Left ventricle myocardium inferior (tissue), 1 donor: ENCODE measurements at regions not wholly inside any gene's neighbourhood (a gene's known extent, or its start where the extent isn't known, plus 50 kb on each side); places are given as distances from the start of the nearest gene placed in this dataset.

Source experiments
- DNase-seq: peaks from one replicate; pipeline ENCODE4 v3.0.0-alpha.2; 2020
- H3K27ac ChIP-seq: fragments of 200-600 bp; replicated peaks from 2 replicates; pipeline ENCODE4 v1.8.0; 2021
- H3K27me3 ChIP-seq: fragments of 200-600 bp; 2 replicates; pipeline ENCODE4 v1.8.0; 2021; ENCODE audit warnings: low read depth
- H3K36me3 ChIP-seq: fragments of 200-600 bp; 2 replicates; pipeline ENCODE4 v1.8.0; 2021
- H3K4me1 ChIP-seq: fragments of 200-600 bp; 2 replicates; pipeline ENCODE4 v1.8.0; 2021
- H3K4me3 ChIP-seq: fragments of 200-600 bp; 2 replicates; pipeline ENCODE4 v1.8.0; 2021; ENCODE audit warnings: mild to moderate bottlenecking, moderate library complexity
- H3K9me3 ChIP-seq: fragments of 200-600 bp; replicated peaks from 2 replicates; pipeline ENCODE4 v1.8.0; 2021
- intact Hi-C: fragments of 100-400 bp; cut with micrococcal nuclease; formaldehyde crosslinking; loops from one replicate; pipeline ENCODE4 v1.11.0; 2022
- TF ChIP-seq, protein P1 (sequence below): fragments of 200-600 bp; IDR thresholded peaks from 2 replicates; pipeline ENCODE4 v1.8.0; 2021; ENCODE audit warnings: antibody characterized with exemption, mild to moderate bottlenecking, borderline replicate concordance
- donor health status: DM: no; HTN: yes; CAD: no; lungs with severe emphysema.

DNA sequence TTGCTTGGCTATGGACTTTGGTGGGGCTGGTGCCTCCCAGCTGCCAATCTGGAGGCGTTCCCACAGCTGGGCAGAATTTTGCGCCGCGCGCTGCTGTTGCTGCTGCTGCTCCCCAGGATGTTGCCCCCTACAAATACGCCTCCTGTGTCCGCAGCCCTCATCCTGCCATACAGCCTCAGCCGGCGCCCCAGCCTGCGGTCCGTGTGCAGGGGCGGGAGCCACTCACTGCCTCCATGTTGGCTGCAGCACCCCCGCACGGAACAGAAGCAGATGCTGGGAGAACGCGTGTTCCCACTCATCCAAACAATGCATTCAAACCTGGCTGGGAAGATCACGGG, 197.7 kb upstream of the MCTP2 start:
- no peak overlapping the region for H3K27ac ChIP-seq
- H3K4me1 ChIP-seq: no peaks in the 10 kb centered on the region
- no peak for DNase-seq
- TF ChIP-seq, protein P1, sequence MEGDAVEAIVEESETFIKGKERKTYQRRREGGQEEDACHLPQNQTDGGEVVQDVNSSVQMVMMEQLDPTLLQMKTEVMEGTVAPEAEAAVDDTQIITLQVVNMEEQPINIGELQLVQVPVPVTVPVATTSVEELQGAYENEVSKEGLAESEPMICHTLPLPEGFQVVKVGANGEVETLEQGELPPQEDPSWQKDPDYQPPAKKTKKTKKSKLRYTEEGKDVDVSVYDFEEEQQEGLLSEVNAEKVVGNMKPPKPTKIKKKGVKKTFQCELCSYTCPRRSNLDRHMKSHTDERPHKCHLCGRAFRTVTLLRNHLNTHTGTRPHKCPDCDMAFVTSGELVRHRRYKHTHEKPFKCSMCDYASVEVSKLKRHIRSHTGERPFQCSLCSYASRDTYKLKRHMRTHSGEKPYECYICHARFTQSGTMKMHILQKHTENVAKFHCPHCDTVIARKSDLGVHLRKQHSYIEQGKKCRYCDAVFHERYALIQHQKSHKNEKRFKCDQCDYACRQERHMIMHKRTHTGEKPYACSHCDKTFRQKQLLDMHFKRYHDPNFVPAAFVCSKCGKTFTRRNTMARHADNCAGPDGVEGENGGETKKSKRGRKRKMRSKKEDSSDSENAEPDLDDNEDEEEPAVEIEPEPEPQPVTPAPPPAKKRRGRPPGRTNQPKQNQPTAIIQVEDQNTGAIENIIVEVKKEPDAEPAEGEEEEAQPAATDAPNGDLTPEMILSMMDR: no peak
- peaks cover 18% of the 10 kb centered on the region for H3K27me3 ChIP-seq
- H3K36me3 ChIP-seq: no peaks in the 10 kb centered on the region
- no peak overlapping the region for H3K4me3 ChIP-seq
- H3K9me3 ChIP-seq: no peaks in the 10 kb centered on the region
- intact Hi-C loops: no loop called here

DNA sequence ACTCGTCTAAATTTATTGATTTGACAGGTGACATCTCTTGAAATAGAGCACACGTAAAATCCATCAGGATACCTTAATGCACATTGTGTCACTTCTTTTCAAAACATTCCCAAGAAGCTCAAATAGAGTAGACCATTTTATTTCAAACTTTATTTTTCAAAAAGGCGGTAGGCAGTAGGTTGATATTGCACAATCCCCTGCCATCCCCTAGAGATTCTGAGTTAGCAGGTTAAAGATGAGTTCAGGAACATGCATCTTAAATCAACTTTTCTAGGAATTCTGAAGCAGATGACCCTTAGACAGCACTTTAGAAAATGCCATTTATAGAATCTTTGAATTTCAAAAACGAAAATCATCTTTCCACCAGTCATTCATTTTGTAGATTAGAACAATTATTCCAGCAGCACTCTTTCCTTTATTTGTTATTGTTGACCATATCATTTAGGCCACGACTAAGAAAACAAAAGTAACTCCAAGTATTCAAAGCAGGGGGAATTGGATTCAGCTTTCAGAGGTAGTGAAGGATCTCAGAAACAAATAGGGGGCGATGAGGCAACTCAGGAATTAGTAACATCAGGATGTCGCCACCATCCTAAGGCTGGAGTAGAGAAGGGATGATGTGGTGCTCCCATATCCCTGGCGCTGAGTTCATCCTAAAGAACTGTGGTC, 198.2 kb upstream of the MCTP2 start:
- intact Hi-C loops: no loop called here
- no peak for DNase-seq
- Histone ChIP-seq H3K4me3 (no peak overlapping the region), H3K27me3 (peaks cover 18% of the 10 kb centered on the region), H3K27ac (no peak overlapping the region), H3K36me3 (no peaks in the 10 kb centered on the region), H3K9me3 (no peaks in the 10 kb centered on the region), H3K4me1 (no peaks in the 10 kb centered on the region)
- TF ChIP-seq, protein P1: no peak

DNA sequence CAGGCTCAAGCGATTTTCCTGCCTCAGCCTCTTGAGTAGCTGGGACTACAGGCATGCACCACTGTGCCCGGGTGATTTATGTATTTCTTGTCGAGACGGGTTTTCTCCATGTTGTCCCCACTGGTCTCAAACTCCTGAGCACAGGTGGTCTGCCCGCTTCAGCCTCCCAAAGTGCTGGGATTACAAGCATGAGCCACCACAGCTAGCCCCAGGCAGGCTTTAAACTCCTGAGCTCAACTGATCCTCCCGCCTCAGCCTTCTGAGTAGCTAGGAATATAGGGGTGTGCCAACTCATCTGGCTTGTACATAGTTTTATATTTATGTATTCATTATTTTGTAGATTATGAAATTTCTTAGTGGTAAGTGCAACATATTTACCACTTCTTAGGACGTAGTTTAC, 198.8 kb upstream of the MCTP2 start:
- TF ChIP-seq, protein P1: no peak
- Histone ChIP-seq H3K36me3 (no peaks in the 10 kb centered on the region), H3K27me3 (peaks cover 23% of the 10 kb centered on the region), H3K4me3 (no peak overlapping the region), H3K9me3 (no peaks in the 10 kb centered on the region), H3K27ac (no peak overlapping the region), H3K4me1 (no peaks in the 10 kb centered on the region)
- no peak for DNase-seq
- intact Hi-C loops: no loop called here

DNA sequence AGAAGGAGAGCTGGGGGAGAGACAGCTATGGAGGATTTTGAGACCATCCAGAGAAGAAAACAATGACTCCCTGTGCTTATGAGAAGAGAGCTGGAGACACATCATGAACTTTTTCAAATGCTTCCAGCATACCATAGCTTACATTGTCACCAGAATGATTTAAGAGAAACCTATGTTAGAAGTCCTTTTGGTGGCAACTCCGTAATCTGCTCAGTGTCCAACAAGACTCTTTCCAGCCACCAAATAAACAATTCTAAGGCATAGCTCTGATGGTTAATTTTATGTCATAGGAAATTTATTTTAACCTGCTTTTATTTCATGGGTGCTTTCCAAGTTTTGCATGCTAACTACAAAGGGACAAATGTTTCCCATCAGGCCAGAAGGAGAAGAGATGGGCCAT, 200.3 kb upstream of the MCTP2 start:
- intact Hi-C loops: no loop called here
- no peak for DNase-seq
- peaks cover 24% of the 10 kb centered on the region for H3K27me3 ChIP-seq
- H3K4me3 ChIP-seq: no peak overlapping the region
- H3K4me1 ChIP-seq: no peaks in the 10 kb centered on the region
- H3K27ac ChIP-seq: no peak overlapping the region
- no peaks in the 10 kb centered on the region for H3K36me3 ChIP-seq
- no peaks in the 10 kb centered on the region for H3K9me3 ChIP-seq
- TF ChIP-seq, protein P1: no peak

DNA sequence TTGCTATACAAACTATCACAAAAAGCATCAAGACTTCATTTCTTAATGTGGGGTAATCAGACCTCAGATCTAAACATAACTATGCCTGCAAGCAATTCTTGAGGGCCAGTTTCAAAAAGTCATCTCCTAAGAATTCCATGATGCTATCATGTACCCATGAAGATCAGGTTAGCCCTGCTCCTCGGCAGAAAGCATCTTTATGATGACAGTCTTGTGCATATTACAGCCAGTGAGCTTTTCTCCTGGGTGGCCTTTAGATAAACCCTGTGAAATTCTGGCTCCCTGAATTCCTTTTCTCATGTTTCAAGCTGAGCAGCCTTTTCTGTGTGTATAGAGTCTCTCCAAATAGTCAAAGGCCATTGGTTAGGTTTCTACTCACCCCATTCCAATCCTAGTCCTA, 201.9 kb upstream of the MCTP2 start:
- H3K4me3 ChIP-seq: no peak overlapping the region
- H3K36me3 ChIP-seq: no peaks in the 10 kb centered on the region
- no peaks in the 10 kb centered on the region for H3K9me3 ChIP-seq
- no peak for DNase-seq
- intact Hi-C loops: no loop called here
- no peak overlapping the region for H3K27ac ChIP-seq
- TF ChIP-seq, protein P1: no peak
- H3K4me1 ChIP-seq: no peaks in the 10 kb centered on the region
- peaks cover 19% of the 10 kb centered on the region for H3K27me3 ChIP-seq
